ENCODE measurements at regions not wholly inside any gene's neighbourhood (a gene's known extent, or its start where the extent isn't known, plus 50 kb on each side); places are given as distances from the start of the nearest gene placed in this dataset.

DNA sequence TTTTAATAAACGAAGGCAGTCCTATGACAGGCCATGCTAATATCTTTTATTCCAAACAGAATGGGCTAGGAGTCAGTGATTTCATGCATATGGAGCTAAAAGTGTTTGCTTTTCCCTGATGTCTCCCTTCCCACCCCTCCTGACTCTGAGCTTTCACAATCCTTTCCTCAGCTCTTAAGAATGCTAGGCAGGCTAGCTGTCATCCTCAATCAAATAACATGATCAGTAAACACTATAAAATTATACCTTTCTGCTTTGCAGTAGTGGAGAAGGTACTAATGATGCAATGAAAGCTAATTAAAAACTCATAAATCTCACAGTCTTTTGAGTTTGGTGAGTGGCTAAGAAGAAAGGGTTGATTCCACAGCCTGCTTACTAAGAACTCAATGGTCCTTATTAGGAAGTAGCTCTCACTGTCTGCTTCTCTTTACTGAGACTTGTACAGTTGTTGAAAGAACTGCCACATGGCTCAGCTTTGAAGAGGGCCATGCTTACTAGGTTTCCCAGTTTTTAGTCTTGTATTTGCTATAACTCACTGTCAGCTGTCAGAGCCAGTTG, 250.9 kb upstream of the JAG1 start:
- peaks cover 44% of the 10 kb centered on the region for H3K4me1 ChIP-seq (replicated peaks; ENCODE audit: insufficient read depth)
- no peaks in the 10 kb centered on the region for H3K36me3 ChIP-seq (ENCODE audit: low read depth)
- no TSS peak for BruUV-seq (replicated peaks)
- DNase-seq = peak in 1 of 2 experiments; percentile 93
- no peaks in the 10 kb centered on the region; the same call in 1 of the 2 replicates for H3K9me3 ChIP-seq (ENCODE audit: insufficient read depth, low read depth)
- H3K4me3 ChIP-seq = no peak overlapping the region
- H3K27me3 ChIP-seq (ENCODE audit: insufficient read depth, low read depth) = no peaks in the 10 kb centered on the region
- H2AFZ ChIP-seq = no peak overlapping the region
- no peaks in the 10 kb centered on the region for H4K20me1 ChIP-seq (ENCODE audit: insufficient read depth)
- CTCF ChIA-PET = no interaction called here
- no peaks in the 10 kb centered on the region for H3K79me2 ChIP-seq (ENCODE audit: low read depth)
- peak overlapping the region; percentile 41; the same call in 1 of the 2 replicates for H3K4me2 ChIP-seq
- H3F3A ChIP-seq (ENCODE audit: insufficient read depth, low read depth) = peaks cover 30% of the 10 kb centered on the region; the same call in 1 of the 2 replicates
- peak overlapping the region; percentile 54 for H3K27ac ChIP-seq
- POLR2A ChIA-PET (ENCODE audit: unreplicated experiment) = interaction anchor here (0.6 to 0.7 kb wide), 2 partner anchors 288 to 847 kb away, joined by 4 to 8 read pairs; no protein-coding TSS in a partner anchor
- no peaks in the 10 kb centered on the region for H3K9me2 ChIP-seq (ENCODE audit: insufficient read depth)
- intact Hi-C loops (cut with micrococcal nuclease; ENCODE audit: unreplicated experiment) = loop anchor here (5.0 kb wide), 3 partner anchors 62 to 367 kb away; no protein-coding TSS in a partner anchor
- no peak for TF ChIP-seq EZH2 (IDR thresholded peaks at IDR 0.05; ENCODE audit: low read depth)
- TF ChIP-seq, protein P1, sequence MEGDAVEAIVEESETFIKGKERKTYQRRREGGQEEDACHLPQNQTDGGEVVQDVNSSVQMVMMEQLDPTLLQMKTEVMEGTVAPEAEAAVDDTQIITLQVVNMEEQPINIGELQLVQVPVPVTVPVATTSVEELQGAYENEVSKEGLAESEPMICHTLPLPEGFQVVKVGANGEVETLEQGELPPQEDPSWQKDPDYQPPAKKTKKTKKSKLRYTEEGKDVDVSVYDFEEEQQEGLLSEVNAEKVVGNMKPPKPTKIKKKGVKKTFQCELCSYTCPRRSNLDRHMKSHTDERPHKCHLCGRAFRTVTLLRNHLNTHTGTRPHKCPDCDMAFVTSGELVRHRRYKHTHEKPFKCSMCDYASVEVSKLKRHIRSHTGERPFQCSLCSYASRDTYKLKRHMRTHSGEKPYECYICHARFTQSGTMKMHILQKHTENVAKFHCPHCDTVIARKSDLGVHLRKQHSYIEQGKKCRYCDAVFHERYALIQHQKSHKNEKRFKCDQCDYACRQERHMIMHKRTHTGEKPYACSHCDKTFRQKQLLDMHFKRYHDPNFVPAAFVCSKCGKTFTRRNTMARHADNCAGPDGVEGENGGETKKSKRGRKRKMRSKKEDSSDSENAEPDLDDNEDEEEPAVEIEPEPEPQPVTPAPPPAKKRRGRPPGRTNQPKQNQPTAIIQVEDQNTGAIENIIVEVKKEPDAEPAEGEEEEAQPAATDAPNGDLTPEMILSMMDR (conservative IDR thresholded peaks at IDR 0.05) = no peak

DNA sequence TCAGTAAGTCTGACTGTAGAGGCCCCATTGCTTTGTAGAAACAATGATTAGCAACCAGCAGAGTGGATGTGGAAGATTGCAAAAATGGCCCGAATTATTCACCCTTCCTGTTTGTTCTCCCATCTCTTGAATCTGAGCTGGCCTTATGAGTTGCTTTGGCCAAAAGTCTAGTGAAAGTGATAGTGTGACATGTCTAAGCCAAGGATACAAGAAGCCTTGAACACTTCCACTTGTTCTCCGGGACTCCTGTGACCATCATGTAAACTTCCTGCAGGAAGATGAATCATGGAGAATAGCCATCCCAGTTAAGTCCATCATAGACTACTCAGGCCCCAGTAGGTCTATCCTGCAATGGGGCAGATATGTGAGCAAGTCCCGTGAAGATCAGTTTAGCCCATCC, 252.0 kb upstream of the JAG1 start:
- Histone ChIP-seq H3K9me3 (ENCODE audit: insufficient read depth, low read depth) (no peaks in the 10 kb centered on the region; the same call in 1 of the 2 replicates), H3F3A (ENCODE audit: insufficient read depth, low read depth) (peaks cover 30% of the 10 kb centered on the region; the same call in 1 of the 2 replicates), H3K79me2 (ENCODE audit: low read depth) (no peaks in the 10 kb centered on the region), H3K36me3 (ENCODE audit: low read depth) (no peaks in the 10 kb centered on the region), H3K4me2 (no peak overlapping the region), H3K4me3 (no peak overlapping the region), H3K9me2 (ENCODE audit: insufficient read depth) (no peaks in the 10 kb centered on the region), H3K27me3 (ENCODE audit: insufficient read depth, low read depth) (no peaks in the 10 kb centered on the region), H2AFZ (no peak overlapping the region), H3K4me1 (replicated peaks; ENCODE audit: insufficient read depth) (peaks cover 37% of the 10 kb centered on the region), H3K27ac (no peak overlapping the region), H4K20me1 (ENCODE audit: insufficient read depth) (no peaks in the 10 kb centered on the region)
- intact Hi-C loops (cut with micrococcal nuclease; ENCODE audit: unreplicated experiment) = no loop called here
- no peak for TF ChIP-seq EZH2 (IDR thresholded peaks at IDR 0.05; ENCODE audit: low read depth)
- TF ChIP-seq, protein P1 (conservative IDR thresholded peaks at IDR 0.05) = no peak
- DNase-seq = no peak
- ChIA-PET POLR2A (ENCODE audit: unreplicated experiment) (no interaction called here), CTCF (no interaction called here)
- no TSS peak for BruUV-seq (replicated peaks)

DNA sequence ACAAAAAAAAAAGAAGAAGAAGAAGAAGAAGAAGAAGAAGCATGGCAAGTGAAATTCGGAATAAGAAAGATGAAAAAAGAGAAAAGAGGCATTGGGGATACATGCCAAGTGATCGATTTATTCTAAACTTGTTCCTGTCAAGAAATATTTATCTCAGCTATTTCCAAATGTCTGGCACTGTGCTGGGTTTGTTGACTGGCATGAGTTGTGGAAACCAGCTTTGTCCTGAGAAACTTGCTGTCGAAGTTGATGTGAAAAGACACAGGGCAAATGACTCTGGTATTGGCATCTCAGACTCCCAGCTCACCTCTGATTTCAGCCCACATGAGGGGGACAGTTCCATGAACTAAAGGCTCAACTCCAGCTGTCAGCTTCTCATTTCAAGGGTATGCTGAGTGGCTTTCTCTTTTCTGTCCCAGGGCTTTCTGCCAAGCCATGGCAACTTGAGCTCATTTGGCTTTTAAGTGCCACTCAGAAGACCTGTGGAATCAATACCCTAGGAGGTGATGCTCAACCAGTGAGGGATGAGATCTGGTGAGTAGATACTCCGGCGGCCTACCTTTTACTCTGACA, 253.3 kb upstream of the JAG1 start:
- Histone ChIP-seq H3K36me3 (ENCODE audit: low read depth) (no peaks in the 10 kb centered on the region), H3K4me3 (no peak overlapping the region), H3K4me2 (no peak overlapping the region), H3K79me2 (ENCODE audit: low read depth) (no peaks in the 10 kb centered on the region), H3K9me3 (ENCODE audit: insufficient read depth, low read depth) (no peaks in the 10 kb centered on the region), H3K27ac (no peak overlapping the region), H3K9me2 (ENCODE audit: insufficient read depth) (no peaks in the 10 kb centered on the region), H2AFZ (no peak overlapping the region), H4K20me1 (ENCODE audit: insufficient read depth) (no peaks in the 10 kb centered on the region), H3K4me1 (replicated peaks; ENCODE audit: insufficient read depth) (peaks cover 36% of the 10 kb centered on the region), H3F3A (ENCODE audit: insufficient read depth, low read depth) (peaks cover 29% of the 10 kb centered on the region; the same call in 1 of the 2 replicates), H3K27me3 (ENCODE audit: insufficient read depth, low read depth) (no peaks in the 10 kb centered on the region)
- ChIA-PET POLR2A (ENCODE audit: unreplicated experiment) (interaction anchor here (0.5 kb wide), 1 partner anchor 146 kb away, joined by 4 read pairs; no protein-coding TSS in a partner anchor), CTCF (no interaction called here)
- no TSS peak for BruUV-seq (replicated peaks)
- no peak for DNase-seq
- TF ChIP-seq, protein P1 (conservative IDR thresholded peaks at IDR 0.05) = no peak
- TF ChIP-seq EZH2 (IDR thresholded peaks at IDR 0.05; ENCODE audit: low read depth) = no peak
- intact Hi-C loops (cut with micrococcal nuclease; ENCODE audit: unreplicated experiment) = no loop called here
